GM18505 (cell line): ENCODE measurements at regions not wholly inside any gene's neighbourhood (a gene's known extent, or its start where the extent isn't known, plus 50 kb on each side); places are given as distances from the start of the nearest gene placed in this dataset.
"Not testable (repeated sequence)": the region's sequence is repeated elsewhere in the genome, so short reads cannot be mapped to it uniquely, and the experiment has no call there.

Source experiments
- ATAC-seq: cut with Tn5 transposase; IDR thresholded peaks from one replicate; pipeline ENCODE4 v1.9.1; 2021; ENCODE audit not compliant: unreplicated experiment
- POLR2A ChIP-seq: IDR thresholded peaks from 4 replicates; pipeline ENCODE4 v1.6.1; 2011; ENCODE audit warnings: borderline replicate concordance; ENCODE audit not compliant: insufficient read depth, insufficient read length; ENCODE audit errors: extremely low read depth

DNA sequence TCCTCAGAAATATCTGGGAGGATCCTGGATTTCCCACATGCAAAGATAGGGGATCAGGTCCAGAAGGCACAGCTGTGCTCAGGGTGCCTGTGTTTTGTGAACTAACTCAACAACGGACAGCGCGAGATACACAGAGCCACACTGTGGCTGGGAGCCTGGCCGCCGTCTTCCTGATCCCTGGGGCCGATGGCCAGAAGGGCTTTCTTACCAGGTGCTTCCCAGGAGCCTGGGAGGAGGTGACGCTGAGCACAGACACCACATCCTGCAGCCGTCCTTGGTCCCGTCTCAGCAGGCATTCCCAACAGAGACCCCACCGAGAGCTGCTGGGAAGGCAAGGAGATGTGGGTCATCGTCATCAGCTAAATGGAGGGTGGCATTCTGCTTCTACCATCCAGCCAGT, 144.6 kb upstream of the AFDN start:
- no peak for TF ChIP-seq POLR2A

DNA sequence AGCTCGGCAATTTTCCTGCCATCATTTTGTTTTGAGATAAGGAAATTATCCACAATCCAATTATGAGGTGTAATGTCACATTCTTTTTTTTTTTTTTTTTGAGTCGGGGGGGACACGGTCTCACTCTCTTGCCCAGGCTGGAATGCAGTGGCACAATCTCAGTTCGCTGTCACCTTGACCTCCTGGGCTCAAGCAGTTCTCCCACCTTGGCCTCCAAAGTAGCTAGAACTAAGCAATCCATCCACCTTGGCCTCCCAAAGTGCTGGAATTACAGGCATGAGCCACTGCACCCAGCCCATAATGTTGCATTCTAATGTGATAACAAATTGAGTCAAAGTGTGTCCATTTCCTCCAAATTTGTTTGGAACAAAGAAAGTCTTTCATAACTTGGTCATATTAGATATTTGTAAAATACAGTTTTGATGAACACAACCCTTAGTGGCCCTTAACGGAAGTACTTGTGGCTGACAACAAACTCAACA, 144.1 kb upstream of the AFDN start:
- no peak for TF ChIP-seq POLR2A
- ATAC-seq, result no peak

More for the DNA sequence above, 144.6 kb upstream of the AFDN start:
- no peak for ATAC-seq

DNA sequence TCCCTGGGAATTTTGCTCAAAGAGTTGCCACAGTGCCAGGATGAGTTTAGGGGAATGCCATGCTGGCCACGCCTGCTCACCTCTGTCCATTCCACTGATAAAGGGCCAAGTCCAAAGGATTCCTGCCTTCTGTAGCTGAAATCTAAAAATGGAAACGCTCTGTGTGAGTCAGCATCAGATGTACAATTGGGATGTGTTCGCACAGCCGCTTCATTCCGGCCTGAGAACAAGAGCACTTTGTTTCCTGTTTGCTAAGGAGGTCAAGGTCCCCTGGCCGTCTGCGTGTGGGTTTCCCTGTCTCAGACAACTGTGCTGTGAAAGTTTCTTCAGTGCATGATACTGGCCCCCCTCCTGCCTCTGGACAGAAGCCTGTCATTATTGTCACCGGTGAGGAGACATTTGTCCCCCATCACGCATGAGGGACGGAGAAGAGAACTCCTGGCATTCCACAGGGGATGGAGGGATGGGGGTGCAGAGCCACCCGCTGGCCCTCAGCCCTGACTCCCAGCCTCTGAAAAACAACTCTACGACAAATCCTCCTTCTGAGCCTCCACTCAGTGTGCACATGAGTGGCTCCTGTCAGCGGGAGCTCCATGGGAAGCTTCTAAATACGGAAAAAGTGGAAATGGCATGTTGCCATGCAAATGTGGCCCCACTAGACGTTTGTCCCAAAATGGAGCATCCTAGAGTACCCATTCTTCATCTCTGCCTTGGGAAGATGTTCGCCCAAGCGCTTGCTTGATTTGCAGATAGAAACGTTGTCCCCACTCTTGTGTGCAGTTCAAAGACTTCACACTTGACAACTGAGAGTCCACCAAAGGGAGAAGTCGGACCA, 143.5 kb upstream of the AFDN start:
- no peak for ATAC-seq

DNA sequence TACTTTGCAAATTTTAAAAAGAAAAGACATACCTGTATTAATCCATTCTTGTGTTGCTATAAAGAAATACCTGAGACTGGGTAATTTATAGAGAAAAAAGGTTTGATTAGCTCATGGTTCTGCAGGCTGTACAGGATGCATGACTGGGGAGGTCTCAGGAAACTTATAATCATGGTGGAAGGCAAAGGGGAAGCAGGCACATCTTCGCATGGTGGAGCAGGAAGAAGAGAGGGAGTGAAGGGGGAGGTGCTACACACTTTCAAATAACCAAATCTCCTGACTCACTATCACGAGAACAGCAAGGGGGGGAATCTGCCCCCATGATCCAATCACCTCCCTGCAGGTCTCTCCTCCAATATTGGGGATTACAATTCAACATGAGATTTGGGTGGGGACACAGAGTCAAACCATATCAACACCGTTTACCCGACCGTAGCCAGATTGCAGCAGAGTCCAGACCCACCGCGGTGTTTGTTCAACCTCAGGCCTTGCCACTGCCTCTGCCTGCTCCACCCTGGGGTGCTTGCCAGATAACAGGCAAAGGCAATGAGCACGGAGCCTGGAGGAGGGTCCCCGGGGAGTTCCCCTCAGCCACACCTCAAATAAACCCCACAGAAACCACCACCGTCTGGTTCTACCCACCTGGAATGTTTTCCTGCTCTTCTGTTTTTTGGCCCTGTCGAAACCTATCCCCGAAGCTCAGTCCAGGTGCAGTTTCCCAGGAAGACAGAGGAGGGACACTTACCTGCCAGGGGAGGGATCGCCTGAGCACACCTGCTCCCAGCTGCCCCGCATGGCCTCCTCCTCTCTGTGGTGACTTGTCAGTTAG, 142.2 kb upstream of the AFDN start:
- no peak for TF ChIP-seq POLR2A
- no peak for ATAC-seq

More for the DNA sequence above, 143.5 kb upstream of the AFDN start:
- no peak for TF ChIP-seq POLR2A

DNA sequence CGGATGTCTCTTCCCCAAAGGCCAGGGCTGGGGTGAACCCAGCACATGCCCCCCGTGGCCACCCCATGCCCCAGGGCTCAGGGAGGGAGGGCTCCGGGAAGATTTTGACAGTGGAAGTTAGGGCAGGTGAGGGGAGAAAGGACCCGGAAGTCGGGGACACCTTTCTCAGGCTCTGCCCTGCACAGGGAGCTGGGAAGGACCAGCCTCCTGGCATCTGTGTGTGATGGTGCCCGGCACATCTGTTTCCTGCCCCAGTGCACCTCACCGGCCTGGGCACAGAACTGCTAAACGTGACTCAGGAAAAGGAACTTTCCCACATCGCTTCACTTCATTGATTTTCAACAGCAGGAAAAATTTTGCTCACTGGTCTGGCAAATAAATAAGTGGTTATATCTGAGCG, 141.1 kb upstream of the AFDN start:
- TF ChIP-seq POLR2A, result no peak
- no peak for ATAC-seq

DNA sequence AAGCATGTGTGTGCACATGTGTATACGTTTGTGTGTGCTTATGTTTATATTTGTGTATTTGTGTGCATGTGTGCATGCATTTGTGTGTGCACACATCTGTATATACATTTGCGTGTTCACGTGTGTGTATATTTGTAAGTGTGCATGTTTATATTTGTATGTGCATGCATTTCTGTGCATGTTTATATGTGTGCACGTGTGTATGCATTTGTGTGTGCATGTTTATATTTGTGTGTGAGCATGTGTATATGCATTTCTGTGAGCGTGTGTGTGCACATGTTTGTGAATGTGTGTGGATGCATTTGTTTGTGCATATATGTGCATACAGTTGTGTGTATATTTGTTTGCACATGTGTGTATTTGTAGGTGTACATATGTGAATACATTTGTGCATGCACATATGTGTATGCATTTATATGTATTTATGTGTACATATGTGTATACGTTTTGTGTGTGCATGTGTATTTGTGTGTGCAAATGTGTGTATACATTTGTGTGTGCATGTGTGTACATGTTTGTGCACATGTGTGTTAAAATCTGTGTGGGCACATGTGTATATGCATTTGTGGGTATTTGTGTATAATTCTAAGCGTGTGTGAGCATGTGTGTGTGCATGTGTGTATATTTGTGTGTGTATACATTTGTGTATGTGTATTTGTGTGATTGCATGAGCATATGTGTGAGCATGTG, 140.4 kb upstream of the AFDN start:
- no peak for ATAC-seq
- TF ChIP-seq POLR2A, result no peak

DNA sequence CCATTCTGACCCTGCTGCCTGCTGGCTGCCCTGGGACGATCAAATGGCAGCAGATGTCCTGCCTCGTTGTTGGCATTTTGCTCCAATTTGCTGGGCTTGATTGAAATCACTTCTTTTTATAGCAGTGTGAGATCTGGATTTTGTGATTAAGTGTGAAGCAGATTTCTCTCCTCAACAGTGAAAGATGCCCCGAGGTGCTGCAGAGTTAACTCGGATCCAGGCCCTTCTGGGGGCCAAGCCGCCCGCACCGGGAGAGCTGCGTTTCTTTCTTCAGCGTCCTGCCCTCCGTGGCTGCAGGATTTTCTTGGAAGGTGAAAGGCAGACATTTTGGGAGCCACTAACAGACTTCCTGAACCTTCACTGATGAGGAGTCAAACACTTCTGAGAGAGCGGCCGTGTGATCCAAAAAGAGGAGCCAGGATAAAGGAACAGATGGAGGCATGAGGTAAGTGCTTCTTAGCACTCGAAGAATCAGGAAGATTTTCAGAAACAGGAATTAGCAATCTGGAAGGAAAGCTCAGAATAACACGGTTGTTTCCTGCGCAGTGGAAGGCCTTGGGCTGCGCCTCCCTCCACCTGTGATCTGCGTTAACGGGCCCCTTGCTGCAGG, 139.5 kb upstream of the AFDN start:
- TF ChIP-seq POLR2A, result no peak
- no peak for ATAC-seq

DNA sequence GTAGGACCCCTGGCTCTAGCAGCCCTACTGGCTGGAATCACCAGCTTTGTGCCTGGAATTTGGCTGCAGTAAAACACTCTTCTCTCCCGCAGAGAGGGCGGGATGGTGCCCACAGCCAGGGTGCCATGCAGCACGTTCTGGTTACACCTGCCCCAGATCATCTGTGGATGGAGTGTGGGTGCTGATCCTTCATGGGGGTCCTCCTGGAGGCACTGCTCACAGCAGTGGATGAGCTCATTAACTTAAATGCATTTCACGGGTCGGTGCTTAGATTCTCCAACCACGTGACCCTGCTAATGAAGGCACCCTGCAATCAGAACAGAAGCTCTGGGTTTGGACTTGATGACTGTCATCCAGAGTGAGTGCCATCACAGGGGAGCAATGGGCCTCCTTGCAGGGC, 138.6 kb upstream of the AFDN start:
- no peak for TF ChIP-seq POLR2A
- ATAC-seq, result no peak

DNA sequence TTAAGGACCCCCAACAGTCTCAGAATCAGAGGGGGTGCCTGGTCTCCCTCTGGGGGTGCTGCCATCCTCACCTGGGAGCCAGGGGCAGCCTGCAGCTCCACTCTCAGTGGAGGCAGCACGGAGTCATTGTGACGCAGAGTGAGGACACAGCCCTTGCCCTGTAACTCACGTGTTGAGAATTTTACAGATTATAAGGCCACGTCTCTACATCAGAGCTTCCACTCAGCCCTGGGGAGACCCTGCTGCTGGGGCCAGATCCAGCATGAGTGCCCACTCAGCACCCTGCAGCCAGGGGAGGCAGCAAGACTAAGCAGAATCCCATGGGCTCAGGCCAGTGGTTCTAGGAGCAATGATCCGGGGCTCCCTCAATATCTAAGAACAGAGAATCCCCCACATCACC, 137.4 kb upstream of the AFDN start:
- no peak for TF ChIP-seq POLR2A
- ATAC-seq, result no peak

DNA sequence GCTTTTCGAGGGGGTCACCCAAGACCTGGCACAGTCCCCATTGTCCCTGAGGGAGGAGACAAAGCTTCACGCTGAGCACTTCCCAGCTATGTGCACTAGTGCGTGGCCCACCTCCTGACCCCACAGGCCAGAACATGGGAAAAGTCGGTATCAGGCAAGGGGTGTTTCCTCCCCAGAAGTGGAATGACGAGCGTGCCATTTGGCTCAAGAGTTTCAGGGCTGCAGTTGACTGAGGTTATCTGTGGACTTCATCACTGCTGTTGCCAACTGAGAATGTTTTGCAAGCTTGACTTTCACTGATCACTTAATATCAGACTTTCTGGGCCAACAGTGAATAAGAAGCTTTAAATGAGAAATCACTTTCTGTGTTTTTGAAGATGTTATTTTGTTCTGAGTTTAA, 137.0 kb upstream of the AFDN start:
- no peak for TF ChIP-seq POLR2A
- ATAC-seq, result no peak

DNA sequence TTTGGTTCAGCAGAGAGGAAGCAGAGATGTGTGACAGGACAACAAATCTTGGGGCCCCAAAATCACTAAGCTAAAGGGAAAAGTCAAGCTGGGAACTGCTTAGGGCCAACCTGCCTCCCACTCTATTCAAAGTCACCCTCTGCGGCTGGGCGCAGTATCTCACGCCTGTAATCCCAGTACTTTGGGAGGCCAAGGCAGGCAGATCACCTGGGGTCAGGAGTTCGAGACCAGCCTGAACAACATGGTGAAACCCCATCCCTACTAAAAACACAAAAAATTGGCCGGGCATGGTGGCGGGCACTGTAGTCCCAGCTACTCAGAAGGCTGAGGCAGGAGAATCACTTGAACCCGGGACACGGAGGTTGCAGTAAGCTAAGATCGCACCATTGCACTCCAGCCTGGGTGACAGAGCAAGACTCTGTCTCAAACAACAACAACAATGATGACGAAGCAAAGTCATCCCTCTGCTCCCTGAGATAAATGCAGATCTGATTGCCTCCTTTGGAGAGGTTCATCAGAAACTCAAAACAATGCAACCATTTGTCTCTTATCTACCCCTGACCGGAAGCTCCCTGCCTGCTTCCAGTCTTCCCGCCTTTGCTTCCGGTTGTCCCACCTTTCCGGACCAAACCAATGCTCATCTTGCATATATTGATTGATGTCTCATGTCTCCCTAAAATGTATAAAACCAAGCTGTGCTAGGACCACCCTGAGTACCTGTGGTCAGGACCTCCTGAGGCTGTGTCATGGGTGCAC, 136.4 kb upstream of the AFDN start:
- not testable (repeated sequence) for ATAC-seq

DNA sequence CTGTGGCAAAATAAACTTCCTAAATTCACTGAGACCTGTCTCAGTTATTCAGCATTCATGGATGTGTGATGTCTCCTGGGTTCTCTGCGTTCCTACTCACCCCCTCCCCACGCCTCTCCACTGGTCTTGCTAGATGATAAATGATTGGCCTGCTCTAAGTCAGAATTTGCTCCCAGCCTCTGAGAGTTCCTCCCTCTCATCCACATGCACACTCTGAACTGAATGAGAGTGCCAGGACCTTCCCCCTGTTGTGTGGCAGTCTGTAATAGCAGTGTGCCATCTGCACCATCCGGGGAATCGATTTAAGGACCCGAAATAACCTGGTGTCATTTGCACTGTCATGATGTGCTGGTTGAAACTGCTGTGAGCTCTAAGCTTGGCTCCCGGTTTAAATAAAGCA, 135.8 kb upstream of the AFDN start:
- no peak for ATAC-seq
- TF ChIP-seq POLR2A, result no peak
